Mesendoderm (in vitro differentiated cells): ENCODE measurements at regions not wholly inside any gene's neighbourhood (a gene's known extent, or its start where the extent isn't known, plus 50 kb on each side); places are given as distances from the start of the nearest gene placed in this dataset.

Experiments used
- DNase-seq: peaks from one replicate; pipeline ENCODE4 v3.0.0; 2013
- H2AK5ac ChIP-seq: 2 replicates; pipeline ENCODE4 v1.6.1; 2013; ENCODE audit warnings: low read length, inconsistent platforms
- H2BK120ac ChIP-seq: 2 replicates; pipeline ENCODE4 v1.6.1; 2013; ENCODE audit warnings: low read depth, mild to moderate bottlenecking, low read length, moderate library complexity, mixed read lengths
- H2BK15ac ChIP-seq: replicated peaks from 2 replicates; pipeline ENCODE4 v1.6.1; 2013; ENCODE audit warnings: low read depth, mild to moderate bottlenecking, moderate library complexity
- H2BK5ac ChIP-seq: 2 replicates; pipeline ENCODE4 v1.6.1; 2013; ENCODE audit warnings: low read length, inconsistent platforms
- H3K18ac ChIP-seq: 2 replicates; pipeline ENCODE4 v1.6.1; 2013; ENCODE audit warnings: mild to moderate bottlenecking, low read length, mixed read lengths
- H3K23ac ChIP-seq: one replicate; pipeline ENCODE4 v1.6.1; 2013; ENCODE audit warnings: low read length
- H3K27ac ChIP-seq: 2 replicates; pipeline ENCODE4 v1.5.1; 2013; ENCODE audit warnings: low read depth, mild to moderate bottlenecking, inconsistent platforms, low read length, moderate library complexity
- H3K27me3 ChIP-seq: 2 replicates; pipeline ENCODE4 v1.6.1; 2013; ENCODE audit warnings: low read length, control low read depth, mild to moderate bottlenecking, inconsistent platforms; ENCODE audit not compliant: insufficient read depth, poor library complexity
- H3K36me3 ChIP-seq: 2 replicates; pipeline ENCODE4 v1.6.1; 2013; ENCODE audit warnings: low read length, inconsistent platforms; ENCODE audit not compliant: control insufficient read depth, insufficient read depth
- H3K4ac ChIP-seq: one replicate; pipeline ENCODE4 v1.6.1; 2013; ENCODE audit warnings: low read depth, mild to moderate bottlenecking, low read length, moderate library complexity
- H3K4me1 ChIP-seq: 2 replicates; pipeline ENCODE4 v1.6.1; 2013; ENCODE audit warnings: low read depth, low read length, inconsistent platforms; ENCODE audit not compliant: control insufficient read depth
- H3K4me2 ChIP-seq: 2 replicates; pipeline ENCODE4 v1.6.1; 2013; ENCODE audit warnings: low read length
- H3K4me3 ChIP-seq: 2 replicates; pipeline ENCODE4 v1.5.1; 2013; ENCODE audit warnings: mild to moderate bottlenecking, low read length
- H3K56ac ChIP-seq: one replicate; pipeline ENCODE4 v1.6.1; 2013; ENCODE audit warnings: low read length
- H3K79me1 ChIP-seq: 2 replicates; pipeline ENCODE4 v1.6.1; 2013; ENCODE audit warnings: low read length, inconsistent platforms
- H3K79me2 ChIP-seq: 2 replicates; pipeline ENCODE4 v1.6.1; 2013; ENCODE audit warnings: mild to moderate bottlenecking, low read length; ENCODE audit not compliant: control insufficient read depth, insufficient read depth
- H3K9ac ChIP-seq: 2 replicates; pipeline ENCODE4 v1.6.1; 2013; ENCODE audit warnings: low read length, inconsistent platforms
- H4K5ac ChIP-seq: one replicate; pipeline ENCODE4 v1.6.1; 2013; ENCODE audit warnings: low read length
- H4K8ac ChIP-seq: one replicate; pipeline ENCODE4 v1.6.1; 2013; ENCODE audit warnings: low read depth, mild to moderate bottlenecking, control low read depth, low read length, moderate library complexity
- WGBS: extraction: QIAGEN DNeasy Blood & Tissue Kit; methylation state at CpG from one replicate; pipeline ENCODE4 v1.1.7; 2013; ENCODE audit warnings: low lambda C conversion rate, missing lambda C conversion rate; ENCODE audit not compliant: insufficient coverage; ENCODE audit errors: extremely low coverage; 5-methylcytosine and 5-hydroxymethylcytosine counted together

DNA sequence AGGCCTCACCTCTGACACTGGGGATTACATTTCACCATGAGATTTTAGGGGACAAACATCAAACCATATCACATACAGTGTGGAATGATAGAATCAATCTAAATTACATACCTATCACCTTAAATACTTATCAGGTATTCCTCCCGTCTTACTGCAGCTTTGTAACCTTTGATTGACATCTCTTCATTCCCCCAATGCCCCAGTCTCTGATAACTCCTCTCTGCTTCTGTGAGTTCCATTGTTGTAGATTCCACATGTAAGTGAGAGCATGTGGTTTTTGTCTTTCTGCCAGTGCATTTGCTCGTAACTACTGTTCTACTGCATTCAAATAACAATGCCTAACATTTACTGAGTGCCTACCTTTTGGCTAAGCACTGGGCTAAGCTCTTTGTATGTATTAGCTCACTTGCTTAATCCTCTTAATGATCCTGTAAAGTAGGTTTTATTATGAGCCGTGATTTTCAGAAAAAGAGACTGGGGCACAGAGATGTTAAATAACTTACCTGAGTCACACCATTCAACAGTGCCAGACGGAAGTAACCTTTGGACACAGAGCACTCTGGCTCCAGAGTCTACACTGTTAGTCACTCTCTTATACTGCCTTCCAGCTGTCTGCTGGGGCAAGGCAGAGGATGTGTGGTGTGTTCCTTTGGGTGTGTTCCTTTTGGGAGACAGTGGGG lies 63.7 kb upstream of the ESX1 start:
- H4K5ac ChIP-seq, result no peak overlapping the region
- H3K79me2 ChIP-seq, result no peaks in the 10 kb centered on the region
- no peak overlapping the region for H3K9ac ChIP-seq
- DNase-seq, result peak; percentile 56
- H3K4me2 ChIP-seq, result no peak overlapping the region
- no peak overlapping the region for H3K18ac ChIP-seq
- H3K36me3 ChIP-seq, result no peaks in the 10 kb centered on the region
- H2AK5ac ChIP-seq, result no peak overlapping the region
- no peak overlapping the region for H3K23ac ChIP-seq
- no peak overlapping the region for H3K4ac ChIP-seq
- H3K4me3 ChIP-seq, result no peak overlapping the region
- H3K27me3 ChIP-seq, result no peaks in the 10 kb centered on the region
- WGBS, result no CpG with 5 or more reads among the region's 4 CpGs
- no peak overlapping the region for H3K27ac ChIP-seq
- no peak overlapping the region for H2BK15ac ChIP-seq
- H3K56ac ChIP-seq, result no peak overlapping the region
- no peak overlapping the region for H2BK120ac ChIP-seq
- H2BK5ac ChIP-seq, result no peak overlapping the region
- H3K79me1 ChIP-seq, result no peaks in the 10 kb centered on the region
- H3K4me1 ChIP-seq, result no peaks in the 10 kb centered on the region
- H4K8ac ChIP-seq, result no peak overlapping the region

DNA sequence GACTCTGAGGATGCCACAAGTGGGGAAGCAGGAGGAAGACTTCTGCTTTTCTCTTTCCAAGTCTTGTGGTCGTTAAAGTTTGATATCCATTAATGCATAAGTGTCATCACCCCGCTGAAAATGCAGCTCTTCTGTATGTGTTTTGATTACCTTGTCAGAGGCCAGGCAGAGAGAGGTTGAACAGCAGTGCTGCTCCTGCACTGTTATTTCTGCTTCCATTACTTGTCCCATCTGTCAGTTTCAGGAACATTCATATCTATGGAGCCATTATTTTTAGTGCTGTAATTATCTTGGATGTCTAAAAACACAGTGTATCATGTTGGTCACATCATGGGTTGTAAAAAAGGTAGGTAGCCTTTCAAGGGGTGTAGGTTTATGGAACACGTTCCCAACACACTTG lies 62.0 kb upstream of the ESX1 start:
- no peak for DNase-seq
- Histone ChIP-seq H3K79me2 (no peaks in the 10 kb centered on the region), H3K9ac (no peak overlapping the region), H3K4me1 (no peaks in the 10 kb centered on the region), H3K4ac (no peak overlapping the region), H3K23ac (no peak overlapping the region), H3K4me3 (no peak overlapping the region), H4K8ac (no peak overlapping the region), H2BK120ac (no peak overlapping the region), H2BK5ac (no peak overlapping the region), H2BK15ac (no peak overlapping the region), H3K4me2 (no peak overlapping the region), H2AK5ac (no peak overlapping the region), H4K5ac (no peak overlapping the region), H3K36me3 (no peaks in the 10 kb centered on the region), H3K27ac (no peak overlapping the region), H3K56ac (no peak overlapping the region), H3K18ac (no peak overlapping the region), H3K79me1 (no peaks in the 10 kb centered on the region), H3K27me3 (no peaks in the 10 kb centered on the region)
- WGBS, result no CpG with 5 or more reads among the region's 3 CpGs

DNA sequence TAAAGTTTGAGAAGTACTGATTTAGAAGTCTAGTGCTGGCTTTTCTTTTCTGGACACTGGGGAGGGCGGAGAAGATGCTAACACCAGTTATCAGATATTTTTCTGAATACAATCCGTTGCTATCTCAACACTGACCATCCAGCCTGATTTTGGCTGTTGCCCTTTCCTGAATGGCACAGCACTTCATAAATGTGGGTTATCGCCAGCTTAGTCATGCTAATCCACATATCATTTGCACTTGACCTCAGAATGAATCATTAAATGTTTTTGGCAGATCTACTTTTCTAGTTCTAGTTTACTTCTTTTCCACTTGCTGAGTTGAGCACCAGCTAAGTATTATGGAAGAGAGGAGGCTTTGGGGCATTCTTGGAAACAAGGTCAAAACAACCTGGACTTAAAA lies 60.8 kb upstream of the ESX1 start:
- H3K27ac ChIP-seq, result no peak overlapping the region

DNA sequence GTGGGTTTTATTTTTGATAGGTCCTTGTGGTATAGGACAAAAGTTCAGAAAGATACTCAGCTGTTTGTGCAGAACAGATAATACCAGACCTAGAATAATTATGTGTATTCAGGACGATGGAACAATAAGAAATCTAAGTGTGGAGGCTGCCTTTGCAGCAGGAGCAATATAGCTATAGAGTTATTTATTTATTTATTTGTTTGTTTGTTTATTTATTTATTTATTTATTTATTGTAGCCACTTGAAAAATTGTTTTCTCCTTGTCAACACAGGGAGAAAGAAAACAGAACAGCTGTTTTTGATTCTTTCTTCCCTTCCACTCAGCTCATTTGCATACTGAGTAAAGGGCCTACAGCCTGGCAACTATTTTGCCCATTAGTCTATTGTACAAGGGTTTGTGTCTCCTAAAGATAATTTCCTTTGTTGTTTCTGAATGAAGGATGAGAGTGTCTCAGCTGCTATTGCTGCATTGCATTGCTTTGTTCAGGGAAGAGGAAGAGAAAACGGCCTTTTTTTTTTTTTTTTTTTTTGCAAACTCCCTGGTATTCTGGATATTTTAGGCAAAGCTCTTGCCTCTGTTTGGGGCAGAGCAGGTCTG lies 56.0 kb upstream of the ESX1 start:
- no peak overlapping the region for H3K9ac ChIP-seq
- DNase-seq, result no peak
- no peak overlapping the region for H3K4ac ChIP-seq
- H3K56ac ChIP-seq, result no peak overlapping the region
- WGBS, result no CpG with 5 or more reads among the region's 2 CpGs
- H3K23ac ChIP-seq, result no peak overlapping the region
- no peak overlapping the region for H3K27ac ChIP-seq
- H3K27me3 ChIP-seq, result no peaks in the 10 kb centered on the region
- no peaks in the 10 kb centered on the region for H3K36me3 ChIP-seq
- no peak overlapping the region for H2BK120ac ChIP-seq
- no peak overlapping the region for H3K4me3 ChIP-seq
- no peak overlapping the region for H2BK15ac ChIP-seq
- no peak overlapping the region for H2BK5ac ChIP-seq
- no peak overlapping the region for H4K8ac ChIP-seq
- H3K79me1 ChIP-seq, result no peaks in the 10 kb centered on the region
- no peak overlapping the region for H4K5ac ChIP-seq
- no peak overlapping the region for H3K4me2 ChIP-seq
- H3K18ac ChIP-seq, result no peak overlapping the region
- no peaks in the 10 kb centered on the region for H3K79me2 ChIP-seq
- no peak overlapping the region for H2AK5ac ChIP-seq
- H3K4me1 ChIP-seq, result no peaks in the 10 kb centered on the region

More for the DNA sequence above, 60.8 kb upstream of the ESX1 start:
- Histone ChIP-seq H2AK5ac (no peak overlapping the region), H3K4me1 (no peaks in the 10 kb centered on the region), H2BK15ac (no peak overlapping the region), H3K9ac (no peak overlapping the region), H2BK120ac (no peak overlapping the region), H3K4me3 (no peak overlapping the region), H3K18ac (no peak overlapping the region), H4K5ac (no peak overlapping the region), H3K56ac (no peak overlapping the region), H3K79me1 (no peaks in the 10 kb centered on the region), H3K27me3 (no peaks in the 10 kb centered on the region), H3K36me3 (no peaks in the 10 kb centered on the region), H2BK5ac (no peak overlapping the region), H3K79me2 (no peaks in the 10 kb centered on the region), H3K4ac (no peak overlapping the region), H4K8ac (no peak overlapping the region), H3K4me2 (no peak overlapping the region), H3K23ac (no peak overlapping the region)
- DNase-seq, result no peak
- no CpG with 5 or more reads among the region's 3 CpGs for WGBS

DNA sequence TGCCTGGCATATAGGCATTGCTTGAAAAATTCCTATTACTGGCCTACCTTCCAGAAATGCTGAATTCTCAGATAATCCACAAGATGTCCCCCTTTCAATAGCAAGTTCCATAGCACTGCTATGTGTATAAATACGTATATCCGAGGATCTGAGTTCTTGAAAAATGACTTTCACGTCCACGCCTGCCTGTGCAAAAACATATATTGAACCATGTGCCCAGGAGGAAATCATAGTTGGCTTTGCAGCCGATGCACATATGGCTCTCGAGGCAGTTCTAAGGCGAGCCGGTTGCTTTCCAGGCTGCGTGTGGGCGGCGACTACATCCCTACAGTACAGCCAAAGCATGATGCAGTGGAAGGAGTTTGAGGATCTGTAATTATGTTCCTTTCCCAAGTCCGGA lies 55.4 kb upstream of the ESX1 start:
- H3K79me1 ChIP-seq, result no peaks in the 10 kb centered on the region
- no peak overlapping the region for H3K27ac ChIP-seq
- DNase-seq, result no peak
- no peak overlapping the region for H3K18ac ChIP-seq
- H4K5ac ChIP-seq, result no peak overlapping the region
- no peak overlapping the region for H3K4ac ChIP-seq
- no peak overlapping the region for H3K23ac ChIP-seq
- no peak overlapping the region for H3K56ac ChIP-seq
- H3K36me3 ChIP-seq, result no peaks in the 10 kb centered on the region
- H4K8ac ChIP-seq, result no peak overlapping the region
- H2AK5ac ChIP-seq, result no peak overlapping the region
- H3K4me3 ChIP-seq, result no peak overlapping the region
- no peak overlapping the region for H3K4me2 ChIP-seq
- H2BK5ac ChIP-seq, result no peak overlapping the region
- H2BK120ac ChIP-seq, result no peak overlapping the region
- no peaks in the 10 kb centered on the region for H3K4me1 ChIP-seq
- H3K79me2 ChIP-seq, result no peaks in the 10 kb centered on the region
- no CpG with 5 or more reads among the region's 12 CpGs for WGBS
- no peak overlapping the region for H3K9ac ChIP-seq
- no peaks in the 10 kb centered on the region for H3K27me3 ChIP-seq
- no peak overlapping the region for H2BK15ac ChIP-seq

DNA sequence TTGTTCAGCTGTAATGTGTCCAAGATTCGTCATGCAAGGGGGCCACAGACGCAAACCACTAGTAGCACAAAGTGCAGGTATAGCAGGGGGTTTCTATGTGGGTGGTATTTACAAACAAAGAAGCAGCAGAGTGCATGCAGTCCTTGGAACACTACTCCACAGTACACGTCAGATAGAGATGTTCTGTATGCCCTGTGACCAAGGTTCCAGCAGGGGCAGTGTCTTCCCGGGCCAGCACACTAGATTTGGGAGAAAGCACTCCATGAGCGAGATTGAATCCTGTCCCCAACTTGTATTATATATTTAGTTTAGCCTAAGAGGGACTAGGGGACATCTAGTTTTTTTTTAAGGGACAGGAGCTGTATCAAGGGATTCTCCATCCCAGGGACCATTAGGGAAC lies 54.4 kb upstream of the ESX1 start:
- H3K79me1 ChIP-seq, result no peaks in the 10 kb centered on the region
- no peak overlapping the region for H3K23ac ChIP-seq
- no peak overlapping the region for H2AK5ac ChIP-seq
- no peaks in the 10 kb centered on the region for H3K4me1 ChIP-seq
- H4K5ac ChIP-seq, result no peak overlapping the region
- no peak overlapping the region for H3K4ac ChIP-seq
- peak; percentile 31 for DNase-seq
- H3K4me3 ChIP-seq, result no peak overlapping the region
- H3K18ac ChIP-seq, result no peak overlapping the region
- H3K79me2 ChIP-seq, result no peaks in the 10 kb centered on the region
- no peak overlapping the region for H3K56ac ChIP-seq
- no CpG with 5 or more reads among the region's 5 CpGs for WGBS
- no peak overlapping the region for H2BK120ac ChIP-seq
- H2BK15ac ChIP-seq, result no peak overlapping the region
- no peak overlapping the region for H2BK5ac ChIP-seq
- H3K4me2 ChIP-seq, result no peak overlapping the region
- no peaks in the 10 kb centered on the region for H3K27me3 ChIP-seq
- no peak overlapping the region for H4K8ac ChIP-seq
- H3K27ac ChIP-seq, result no peak overlapping the region
- H3K36me3 ChIP-seq, result no peaks in the 10 kb centered on the region
- no peak overlapping the region for H3K9ac ChIP-seq
